ENCODE measurements at regions not wholly inside any gene's neighbourhood (a gene's known extent, or its start where the extent isn't known, plus 50 kb on each side); places are given as distances from the start of the nearest gene placed in this dataset.

GRCh38 chr18:6605115-6605869 lies 124.2 kb upstream of the ARHGAP28 start:
- TF ChIP-seq EZH2 (IDR thresholded peaks at IDR 0.05) = no peak
- TF ChIP-seq ATF3 (IDR thresholded peaks at IDR 0.05) = no peak
- TF ChIP-seq EGR1 (IDR thresholded peaks at IDR 0.05; ENCODE audit: low read depth) = no peak
- no peak for TF ChIP-seq MAX (IDR thresholded peaks at IDR 0.05)
- TF ChIP-seq POLR2A (IDR thresholded peaks at IDR 0.05; ENCODE audit: borderline replicate concordance, extremely low read depth, insufficient read depth, insufficient read length) = no peak
- no peak for TF ChIP-seq YY1 (IDR thresholded peaks at IDR 0.05; ENCODE audit: extremely low read depth, insufficient replicate concordance, low read depth, low read length)
